Vagina (tissue), 2 donors: ENCODE measurements at regions not wholly inside any gene's neighbourhood (a gene's known extent, or its start where the extent isn't known, plus 50 kb on each side); places are given as distances from the start of the nearest gene placed in this dataset.

ENCODE experiments used
- DNase-seq, 2 donors: peaks; one replicate each; pipeline ENCODE4 v3.0.0-alpha.2; 2017; ENCODE audit errors: extremely low spot score in 2 of 2
- H3K27ac ChIP-seq: fragments of 200-600 bp; sonication (generic); one replicate; pipeline ENCODE4 v1.5.1; 2019
- H3K27me3 ChIP-seq: fragments of 200-600 bp; sonication (generic); one replicate; pipeline ENCODE4 v1.5.1; 2019
- H3K36me3 ChIP-seq, 2 donors: fragments of 200-600 bp; sonication (generic); one replicate each; pipeline ENCODE4 v1.5.1; 2017 to 2019
- H3K4me1 ChIP-seq: fragments of 200-600 bp; sonication (generic); one replicate; pipeline ENCODE4 v1.5.1; 2019
- H3K4me3 ChIP-seq, 2 donors: fragments of 200-600 bp; sonication (generic); 1 replicate in 1 of 2; 2 replicates in 1 of 2; pipeline ENCODE4 v1.5.1; 2016 to 2019
- H3K9me3 ChIP-seq: fragments of 200-600 bp; sonication (generic); one replicate; pipeline ENCODE4 v1.5.1; 2019
- POLR2A ChIP-seq, 2 donors: fragments of 450-650 bp; IDR thresholded peaks; one replicate each; pipeline ENCODE4 v1.6.1; 2017; ENCODE audit warnings: antibody characterized with exemption in 2 of 2, mild to moderate bottlenecking in 2 of 2, moderate library complexity in 2 of 2
- POLR2AphosphoS5 ChIP-seq, 2 donors: sonication (generic); formaldehyde crosslinking; IDR thresholded peaks; one replicate each; pipeline ENCODE4 v1.9.0; 2017; ENCODE audit warnings: antibody characterized with exemption in 2 of 2, mild to moderate bottlenecking in 2 of 2, low read depth in 1 of 2; ENCODE audit not compliant: insufficient read depth in 1 of 2
- intact Hi-C: fragments of 100-400 bp; cut with DNase I; formaldehyde crosslinking; loops from one replicate; pipeline ENCODE4 v1.15.1; 2023
- TF ChIP-seq, protein P1 (sequence below), 3 experiments: fragments of 450-650 bp in 2 of 3; fragments of 200-600 bp in 1 of 3; sonication (generic) in 1 of 3; IDR thresholded peaks; one replicate each; pipeline ENCODE4 v1.5.1; 2017 to 2019; ENCODE audit warnings: antibody characterized with exemption in 3 of 3, mild to moderate bottlenecking in 2 of 3, moderate library complexity in 2 of 3

DNA sequence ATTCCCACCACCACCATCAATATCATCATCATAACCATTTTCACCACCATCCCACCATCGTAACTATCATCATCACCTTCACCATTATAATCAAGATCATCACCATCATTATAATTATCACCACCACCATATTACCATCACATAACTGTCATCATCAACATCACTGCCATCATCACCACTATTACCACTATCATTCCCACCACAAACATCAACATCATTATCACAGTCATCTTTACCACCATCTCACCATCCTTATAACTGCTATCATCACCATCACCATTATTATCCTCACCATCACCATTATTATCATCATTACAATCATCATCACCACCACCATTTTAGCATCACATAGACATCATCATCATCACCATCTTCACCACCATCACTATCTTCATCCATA, 167.1 kb upstream of the ZMIZ1 start:
- intact Hi-C loops: no loop called here
- TF ChIP-seq POLR2AphosphoS5 (IDR thresholded peaks at IDR 0.05; ENCODE audit: insufficient read depth in 1 of 2, low read depth in 1 of 2): no peak
- TF ChIP-seq, protein P1, sequence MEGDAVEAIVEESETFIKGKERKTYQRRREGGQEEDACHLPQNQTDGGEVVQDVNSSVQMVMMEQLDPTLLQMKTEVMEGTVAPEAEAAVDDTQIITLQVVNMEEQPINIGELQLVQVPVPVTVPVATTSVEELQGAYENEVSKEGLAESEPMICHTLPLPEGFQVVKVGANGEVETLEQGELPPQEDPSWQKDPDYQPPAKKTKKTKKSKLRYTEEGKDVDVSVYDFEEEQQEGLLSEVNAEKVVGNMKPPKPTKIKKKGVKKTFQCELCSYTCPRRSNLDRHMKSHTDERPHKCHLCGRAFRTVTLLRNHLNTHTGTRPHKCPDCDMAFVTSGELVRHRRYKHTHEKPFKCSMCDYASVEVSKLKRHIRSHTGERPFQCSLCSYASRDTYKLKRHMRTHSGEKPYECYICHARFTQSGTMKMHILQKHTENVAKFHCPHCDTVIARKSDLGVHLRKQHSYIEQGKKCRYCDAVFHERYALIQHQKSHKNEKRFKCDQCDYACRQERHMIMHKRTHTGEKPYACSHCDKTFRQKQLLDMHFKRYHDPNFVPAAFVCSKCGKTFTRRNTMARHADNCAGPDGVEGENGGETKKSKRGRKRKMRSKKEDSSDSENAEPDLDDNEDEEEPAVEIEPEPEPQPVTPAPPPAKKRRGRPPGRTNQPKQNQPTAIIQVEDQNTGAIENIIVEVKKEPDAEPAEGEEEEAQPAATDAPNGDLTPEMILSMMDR (IDR thresholded peaks at IDR 0.05): no peak
- no peak for TF ChIP-seq POLR2A (IDR thresholded peaks at IDR 0.05)
- H3K27me3 ChIP-seq: no peaks in the 10 kb centered on the region

DNA sequence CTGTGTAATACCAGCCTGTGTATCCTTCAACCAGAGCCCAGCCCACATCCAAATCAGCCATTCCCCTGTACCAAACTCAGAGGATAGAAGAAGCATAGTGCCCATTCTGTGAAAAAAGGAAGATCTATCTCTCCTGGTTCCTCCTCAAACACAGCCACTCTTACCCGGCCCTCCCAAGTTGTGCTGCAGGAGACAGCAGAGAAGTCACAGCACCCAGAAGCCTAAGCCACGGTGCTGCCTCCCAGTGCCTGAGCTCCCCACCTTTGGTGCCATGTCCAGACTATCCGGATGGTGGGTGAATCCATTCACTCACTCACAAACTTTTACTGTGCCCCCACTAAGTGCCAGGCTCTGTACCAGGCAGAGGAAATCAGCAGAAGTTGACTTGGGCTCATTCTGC, 166.0 kb upstream of the ZMIZ1 start:
- H3K4me1 ChIP-seq: no peaks in the 10 kb centered on the region
- no peaks in the 10 kb centered on the region for H3K27me3 ChIP-seq
- H3K9me3 ChIP-seq: no peaks in the 10 kb centered on the region
- H3K36me3 ChIP-seq: no peaks in the 10 kb centered on the region
- no peak overlapping the region for H3K4me3 ChIP-seq
- peak in 1 of 2 donors; percentile 54 for DNase-seq
- intact Hi-C loops: no loop called here
- no peak for TF ChIP-seq POLR2AphosphoS5 (IDR thresholded peaks at IDR 0.05; ENCODE audit: insufficient read depth in 1 of 2, low read depth in 1 of 2)
- TF ChIP-seq, protein P1 (IDR thresholded peaks at IDR 0.05): no peak
- TF ChIP-seq POLR2A (IDR thresholded peaks at IDR 0.05): no peak
- no peak overlapping the region for H3K27ac ChIP-seq

More for the DNA sequence above, 167.1 kb upstream of the ZMIZ1 start:
- DNase-seq: no peak
- no peak overlapping the region for H3K4me3 ChIP-seq
- H3K4me1 ChIP-seq: no peaks in the 10 kb centered on the region
- H3K36me3 ChIP-seq: no peaks in the 10 kb centered on the region
- no peak overlapping the region for H3K27ac ChIP-seq
- H3K9me3 ChIP-seq: no peaks in the 10 kb centered on the region

DNA sequence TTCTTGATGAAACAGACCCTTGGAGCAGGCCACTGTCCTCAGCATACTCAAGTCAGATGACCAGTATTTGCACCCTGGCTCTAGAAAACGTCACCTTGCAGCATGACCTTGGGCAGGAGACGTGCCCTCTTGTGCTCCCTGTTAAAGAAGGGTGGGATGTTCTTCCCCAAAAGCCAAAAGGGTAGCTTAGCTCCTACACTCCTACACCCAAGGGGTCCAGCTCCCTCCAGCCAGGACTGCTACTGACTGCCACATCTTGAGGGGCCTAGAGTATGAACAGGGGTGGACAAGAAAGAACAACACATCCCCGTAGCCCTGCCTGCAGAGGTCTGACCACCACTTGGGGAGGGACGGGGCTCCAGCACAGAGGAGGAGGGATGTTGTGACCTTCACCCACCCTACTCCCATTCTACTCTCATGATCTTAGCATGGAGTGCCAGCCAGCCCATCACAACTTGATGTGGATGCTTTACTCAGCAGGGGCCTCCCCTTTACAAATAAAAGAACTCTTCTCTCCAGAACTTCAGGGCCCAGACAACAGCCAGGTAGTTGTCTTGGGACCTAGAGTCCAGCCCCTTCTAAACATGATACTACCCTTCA, 165.3 kb upstream of the ZMIZ1 start:
- no peak overlapping the region for H3K4me3 ChIP-seq
- intact Hi-C loops: no loop called here
- no peak overlapping the region for H3K27ac ChIP-seq
- H3K4me1 ChIP-seq: no peaks in the 10 kb centered on the region
- no peaks in the 10 kb centered on the region for H3K27me3 ChIP-seq
- peak; percentile 58 to 69 for DNase-seq
- H3K9me3 ChIP-seq: no peaks in the 10 kb centered on the region
- TF ChIP-seq POLR2A (IDR thresholded peaks at IDR 0.05) (no peak), POLR2AphosphoS5 (IDR thresholded peaks at IDR 0.05; ENCODE audit: insufficient read depth in 1 of 2, low read depth in 1 of 2) (no peak)
- TF ChIP-seq, protein P1 (IDR thresholded peaks at IDR 0.05): no peak
- H3K36me3 ChIP-seq: no peaks in the 10 kb centered on the region

DNA sequence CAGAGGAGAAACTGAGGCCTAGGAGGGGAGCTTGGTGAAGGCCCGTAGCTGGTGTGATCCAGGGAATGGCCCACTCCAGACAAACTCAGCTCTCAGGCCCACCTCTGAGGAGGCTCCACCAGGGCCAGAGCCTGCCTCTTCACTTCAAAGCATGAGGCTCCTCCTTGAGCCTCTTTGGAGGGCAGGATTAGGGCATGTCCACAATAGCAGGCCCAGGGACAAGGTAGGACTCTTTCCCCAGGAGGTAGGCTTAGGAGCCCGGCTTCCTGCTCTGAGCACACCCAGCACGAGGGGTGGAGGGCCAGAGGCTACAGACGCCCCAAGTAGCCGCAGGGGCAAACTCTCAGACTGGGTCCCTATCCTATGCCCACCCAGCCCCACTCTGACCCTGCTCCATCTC, 164.6 kb upstream of the ZMIZ1 start:
- H3K4me3 ChIP-seq: no peak overlapping the region
- DNase-seq: peak; percentile 72 to 76
- no peaks in the 10 kb centered on the region for H3K4me1 ChIP-seq
- H3K9me3 ChIP-seq: no peaks in the 10 kb centered on the region
- intact Hi-C loops: no loop called here
- no peak for TF ChIP-seq POLR2AphosphoS5 (IDR thresholded peaks at IDR 0.05; ENCODE audit: insufficient read depth in 1 of 2, low read depth in 1 of 2)
- no peak for TF ChIP-seq POLR2A (IDR thresholded peaks at IDR 0.05)
- TF ChIP-seq, protein P1 (IDR thresholded peaks at IDR 0.05): no peak
- H3K36me3 ChIP-seq: no peaks in the 10 kb centered on the region
- no peaks in the 10 kb centered on the region for H3K27me3 ChIP-seq
- H3K27ac ChIP-seq: no peak overlapping the region
